Activated CD4-positive, alpha-beta T cell treated with anti-CD3 and anti-CD28 coated beads, Interleukin-10, Interleukin-2, amounts not matched to agents 100 ng/mL and 50 ng/mL, durations not matched to agents 16 hours and 8 hours (primary cell): ENCODE measurements at regions not wholly inside any gene's neighbourhood (a gene's known extent, or its start where the extent isn't known, plus 50 kb on each side); places are given as distances from the start of the nearest gene placed in this dataset.
"Not testable (repeated sequence)": the region's sequence is repeated elsewhere in the genome, so short reads cannot be mapped to it uniquely, and the experiment has no call there.

Experiments
- DNase-seq: peaks from one replicate; pipeline ENCODE4 v3.0.0-alpha.2; 2020

DNA sequence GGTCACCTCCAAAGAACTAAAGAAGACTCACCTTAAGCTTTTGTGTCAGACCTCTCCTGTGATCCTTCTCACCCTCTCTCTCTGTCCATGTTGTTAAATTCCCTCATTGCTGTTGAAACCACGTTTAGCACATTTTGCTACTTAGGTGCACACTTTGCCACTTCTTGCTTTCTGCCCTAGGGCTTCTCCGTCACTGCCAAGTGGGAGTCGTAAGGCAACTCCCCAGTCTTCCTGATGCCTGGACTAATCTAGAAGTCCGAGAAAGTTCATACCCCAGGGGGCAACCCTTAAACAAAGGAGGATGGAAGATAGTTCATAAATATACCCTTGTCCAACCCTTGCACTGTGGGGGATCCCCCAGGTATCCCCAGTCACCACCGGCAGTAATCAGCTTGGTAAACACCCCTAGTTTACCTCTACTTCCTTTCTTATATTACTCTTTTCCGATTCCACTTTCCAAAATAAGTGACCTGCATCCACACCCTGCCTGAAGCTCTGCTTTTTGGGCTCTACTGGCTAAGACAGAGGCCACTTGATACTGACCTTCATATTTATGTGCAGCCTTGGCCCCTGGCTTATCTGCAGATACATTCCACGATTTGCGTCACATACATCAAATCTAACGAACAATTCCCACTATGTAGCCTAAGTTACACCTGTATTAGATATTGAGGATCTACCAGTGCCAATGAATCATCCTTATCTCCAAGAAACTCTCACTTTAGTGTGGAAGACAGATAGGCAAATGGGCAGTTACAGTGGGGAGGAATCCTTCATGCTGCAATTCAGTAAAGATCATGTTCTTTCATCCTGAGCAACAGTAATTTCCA is 776.2 kb downstream of the RNF144A start:
- DNase-seq: peak; percentile 20

DNA sequence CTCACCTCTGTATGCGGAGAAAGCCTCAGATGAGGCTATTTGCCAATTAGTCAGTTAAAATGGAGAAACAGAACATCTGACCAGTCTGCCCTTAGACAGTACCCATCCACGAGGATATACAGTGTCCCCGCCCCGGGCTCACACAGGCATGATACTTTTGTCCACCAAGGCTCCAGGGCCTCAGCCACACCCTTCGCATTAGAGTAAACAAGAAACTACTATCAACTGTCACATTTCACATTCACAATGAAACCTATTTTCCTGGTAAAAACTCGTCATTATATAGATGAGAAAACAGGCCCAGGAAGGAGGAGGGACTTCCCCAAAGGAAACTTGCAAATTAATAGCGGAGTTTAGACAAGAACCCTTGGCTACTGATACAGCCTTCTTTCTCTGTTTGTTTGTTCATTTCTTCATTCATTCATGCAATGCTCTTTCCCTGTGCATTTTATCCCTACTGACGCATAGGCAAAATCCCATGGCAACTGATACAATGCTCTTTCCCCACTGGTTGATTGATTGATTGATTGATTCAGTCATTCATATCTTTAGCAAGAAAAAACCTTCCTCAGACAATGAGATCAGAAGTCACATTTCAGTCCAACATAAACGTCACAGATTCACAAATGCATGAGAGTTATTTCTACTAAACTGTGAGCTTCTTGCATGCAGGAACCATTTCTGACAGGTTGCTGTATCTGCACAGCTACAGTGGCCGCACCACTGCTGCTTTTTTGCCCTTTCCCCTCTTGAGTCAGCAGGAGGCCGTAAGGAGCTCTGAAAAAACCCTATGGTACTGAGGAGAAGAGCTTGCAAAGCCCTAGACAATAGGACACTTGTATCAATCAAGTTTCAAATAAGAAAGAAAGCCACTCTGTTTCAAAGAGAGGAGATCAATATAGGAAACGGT is 777.1 kb downstream of the RNF144A start:
- peak; percentile 85 for DNase-seq

- DNase-seq: not testable (repeated sequence)
Observed at GRCh38 chr2:7696556-7696955, 779.3 kb downstream of the RNF144A start.

DNA sequence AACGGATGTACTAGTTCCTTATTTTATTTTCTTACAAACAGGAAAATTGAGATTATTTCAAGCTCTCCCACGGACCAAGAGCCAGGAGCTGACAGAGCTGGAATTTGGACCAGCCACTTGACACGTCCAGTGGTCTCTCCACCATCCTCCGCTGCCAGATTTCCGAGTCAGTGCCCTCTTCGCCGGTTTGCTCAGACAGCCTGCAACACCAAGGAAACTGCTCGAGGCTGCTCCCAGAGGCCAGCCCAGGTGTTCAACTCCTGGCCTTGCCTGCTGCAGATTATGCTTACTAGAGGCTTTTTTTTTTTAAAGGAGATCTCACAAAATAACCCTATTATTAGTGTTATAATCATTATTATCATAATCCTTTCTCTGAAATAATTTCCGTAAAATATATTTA is 779.8 kb downstream of the RNF144A start:
- DNase-seq: no peak

GRCh38 chr2:7701791-7702190 is 784.6 kb downstream of the RNF144A start:
- no peak for DNase-seq

DNA sequence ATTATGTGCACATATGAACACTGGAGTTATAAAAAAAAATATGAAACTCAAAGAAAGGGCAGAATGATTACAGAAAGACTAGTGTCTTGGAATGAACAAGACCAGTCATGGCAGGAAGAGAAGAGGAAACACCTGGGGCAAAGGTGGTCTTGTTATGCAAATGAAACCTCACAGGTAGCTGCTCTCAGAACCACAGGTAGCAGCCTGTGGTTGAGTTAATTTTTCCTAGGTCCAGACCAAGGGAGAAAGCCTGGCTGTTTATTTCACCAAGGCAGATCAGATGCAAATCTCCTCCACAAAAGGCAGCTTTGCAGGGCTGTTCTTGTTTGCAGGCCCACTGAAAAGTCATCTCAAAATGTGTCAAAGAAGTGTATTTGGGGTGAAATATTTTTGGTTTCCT is 785.8 kb downstream of the RNF144A start:
- no peak for DNase-seq

DNA sequence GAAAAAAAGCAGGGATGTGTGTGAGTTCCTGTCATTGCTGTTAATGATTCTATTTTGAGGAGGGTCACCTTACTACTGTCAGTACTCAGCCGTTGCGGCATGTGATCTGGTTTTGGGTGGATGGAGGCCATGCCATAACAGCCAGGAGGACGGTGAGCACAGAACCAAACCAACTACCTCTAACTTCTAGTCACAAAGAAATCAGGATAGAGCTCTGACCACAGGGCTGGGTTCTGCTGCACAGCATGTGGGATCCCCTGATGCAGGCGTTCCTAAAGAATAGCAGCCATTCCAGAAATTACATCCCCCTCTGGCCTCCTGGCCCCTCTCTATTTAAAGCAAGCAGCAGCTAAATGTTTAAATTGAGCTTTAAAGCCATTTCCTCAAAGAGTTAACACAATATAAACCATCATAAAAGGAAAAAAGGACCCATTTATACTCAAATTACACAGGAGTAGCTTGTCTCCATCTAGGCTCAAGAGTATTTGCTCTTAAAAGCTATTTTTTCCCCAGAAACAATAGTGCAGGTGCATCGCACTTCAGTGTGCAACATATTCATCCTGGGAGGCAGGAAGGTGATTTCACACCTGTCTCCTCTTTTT is 786.4 kb downstream of the RNF144A start:
- DNase-seq: no peak

DNA sequence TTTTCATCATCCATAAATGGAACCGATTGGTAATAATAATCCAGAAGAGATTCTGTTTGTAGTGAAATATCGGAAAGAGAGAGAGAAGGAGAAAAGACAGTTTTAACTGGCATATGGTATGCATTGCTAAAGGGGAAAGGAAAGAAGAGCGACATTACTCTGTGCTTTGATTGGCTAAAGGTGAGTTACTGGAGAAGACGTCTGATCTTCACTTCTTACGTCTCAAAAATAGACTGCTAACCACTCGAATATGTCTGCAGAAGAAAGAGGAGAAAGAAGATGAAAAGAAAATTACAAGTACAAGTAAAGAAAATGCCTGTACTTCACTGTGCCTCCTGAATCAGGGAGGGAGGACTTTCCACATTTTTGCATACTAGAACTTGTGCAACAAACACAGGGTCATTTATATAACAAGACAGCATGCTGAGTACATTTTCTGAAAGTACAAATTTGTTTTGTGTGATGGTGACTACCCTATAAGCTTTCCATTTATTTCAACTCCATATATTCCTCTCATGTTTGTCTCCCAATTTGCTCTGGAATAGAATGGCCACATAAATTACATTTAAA is 787.2 kb downstream of the RNF144A start:
- DNase-seq: no peak

DNA sequence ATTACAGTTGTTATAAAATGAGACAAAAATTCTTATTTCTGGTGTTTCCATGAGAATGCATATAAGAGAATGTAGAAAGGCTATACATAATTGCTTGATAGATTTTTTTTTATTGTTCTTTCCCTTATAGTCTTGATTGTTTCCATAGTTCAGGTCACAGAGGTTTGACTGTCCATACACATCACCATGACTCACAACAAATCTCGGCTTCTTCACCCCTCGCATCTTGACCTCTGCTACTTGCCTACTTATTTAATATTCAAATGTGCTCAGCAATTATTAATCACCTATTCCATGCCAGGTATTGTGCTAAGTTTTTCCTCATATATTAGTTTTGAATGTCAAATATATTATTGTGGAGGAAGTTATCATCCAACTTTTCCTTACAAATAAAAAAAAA is 789.6 kb downstream of the RNF144A start:
- DNase-seq: no peak

- no peak for DNase-seq
Observed at GRCh38 chr2:7707723-7708122, 790.5 kb downstream of the RNF144A start.

DNA sequence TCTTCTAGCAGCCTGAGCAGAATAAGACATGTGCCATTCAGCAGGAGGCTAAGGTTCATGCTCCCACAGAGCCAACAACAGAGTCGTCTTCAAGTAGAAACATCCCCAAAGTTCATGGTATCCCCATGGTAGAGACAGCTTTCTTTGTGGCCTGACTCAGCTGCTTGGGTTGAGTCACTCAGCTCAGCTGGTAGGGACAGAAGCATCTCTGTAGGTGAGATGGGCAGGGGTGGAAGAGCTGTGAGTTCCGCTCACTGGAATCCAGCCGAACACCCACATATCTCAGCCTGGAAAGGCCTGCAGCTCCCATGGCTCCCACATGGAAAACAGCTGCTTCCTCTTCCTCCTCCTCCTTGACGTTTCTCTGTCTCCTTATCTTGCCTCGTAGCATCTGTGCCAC is 792.7 kb downstream of the RNF144A start:
- DNase-seq: no peak

- DNase-seq: no peak
Observed at GRCh38 chr2:7711167-7711566, 794.0 kb downstream of the RNF144A start.

DNA sequence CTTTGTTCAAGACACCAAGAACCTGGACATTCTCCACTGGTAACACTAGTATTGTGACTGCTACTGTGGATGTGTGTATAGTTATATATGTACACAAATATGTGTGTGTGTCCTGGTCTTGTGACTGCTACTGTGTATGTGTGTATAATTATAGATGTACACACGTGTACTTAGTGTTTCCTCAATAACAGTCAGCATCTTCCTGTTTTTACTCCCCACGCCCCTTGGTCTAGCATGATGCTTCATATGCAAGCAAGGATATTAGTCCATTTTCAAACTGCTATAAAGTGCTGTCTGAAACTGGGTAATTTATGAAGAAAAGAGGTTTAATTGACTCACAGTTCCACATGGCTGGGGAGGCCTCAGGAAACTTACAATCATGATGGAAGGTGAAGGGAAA is 802.7 kb downstream of the RNF144A start:
- no peak for DNase-seq

DNA sequence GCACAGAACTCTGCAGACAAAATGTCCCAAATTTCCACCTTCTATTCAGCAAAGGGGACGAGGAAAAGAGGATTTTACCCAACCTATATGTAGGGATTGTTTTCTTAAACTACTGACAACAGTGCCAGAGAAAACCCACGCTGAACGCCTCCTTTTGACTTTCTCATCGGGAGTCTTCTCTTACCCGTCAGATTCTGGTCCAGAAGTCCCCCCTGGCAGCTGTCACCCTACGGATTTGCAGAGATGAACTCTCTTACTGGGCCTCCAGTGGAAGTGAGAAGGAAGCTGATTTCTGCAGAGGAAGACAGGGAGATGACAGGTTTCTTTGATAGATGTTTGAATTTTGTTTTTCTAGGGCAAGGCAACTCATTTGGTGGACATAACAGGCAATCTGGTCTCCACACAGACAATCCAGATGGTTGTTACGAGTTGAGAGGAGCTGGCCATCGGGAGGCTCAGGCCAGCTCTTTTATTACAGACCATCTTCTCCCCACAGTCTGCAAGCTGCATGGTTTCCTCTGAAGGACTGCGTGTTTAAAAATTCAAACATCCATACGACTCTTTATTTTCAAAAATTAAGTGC is 804.3 kb downstream of the RNF144A start:
- no peak for DNase-seq

- peak; percentile 39 for DNase-seq
Observed at GRCh38 chr2:7722212-7722910, 805.1 kb downstream of the RNF144A start.

- no peak for DNase-seq
Observed at GRCh38 chr2:7724336-7724735, 807.1 kb downstream of the RNF144A start.

DNA sequence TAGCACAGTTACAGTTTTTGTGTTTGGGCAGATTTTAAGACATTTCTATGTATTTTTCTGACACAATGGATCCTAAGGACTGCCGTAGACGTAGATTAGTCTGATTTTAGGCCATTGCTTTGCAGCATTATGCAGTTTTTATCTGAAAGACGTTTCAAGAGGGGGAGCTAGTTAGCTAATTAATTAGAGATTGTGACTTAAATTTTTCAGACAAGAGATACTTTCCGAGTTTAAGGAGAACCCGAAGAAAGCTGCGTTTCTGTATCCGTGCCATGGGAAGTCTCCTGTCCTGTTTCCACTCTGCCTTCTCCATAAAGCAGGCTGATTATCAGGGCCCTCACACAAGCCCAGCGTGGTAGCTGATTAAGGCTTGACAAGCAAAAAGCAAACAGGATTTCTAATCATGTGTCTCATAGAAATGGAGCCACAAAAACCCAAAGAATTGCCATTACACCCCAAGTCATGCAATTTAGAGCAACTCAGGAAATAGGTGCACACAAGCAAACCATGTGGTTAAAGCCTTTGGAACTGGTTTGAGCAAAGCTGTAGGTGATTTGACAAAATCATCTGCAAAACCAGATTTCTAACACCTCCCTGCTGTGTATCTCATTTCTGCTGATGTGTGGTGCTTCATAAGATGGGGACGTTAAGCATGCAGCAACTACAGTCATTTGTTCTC is 808.1 kb downstream of the RNF144A start:
- peak; percentile 90 for DNase-seq

- peak; percentile 39 for DNase-seq
Observed at GRCh38 chr2:7725850-7726242, 808.6 kb downstream of the RNF144A start.

GRCh38 chr2:7726989-7727388 is 809.8 kb downstream of the RNF144A start:
- peak; percentile 43 for DNase-seq

DNA sequence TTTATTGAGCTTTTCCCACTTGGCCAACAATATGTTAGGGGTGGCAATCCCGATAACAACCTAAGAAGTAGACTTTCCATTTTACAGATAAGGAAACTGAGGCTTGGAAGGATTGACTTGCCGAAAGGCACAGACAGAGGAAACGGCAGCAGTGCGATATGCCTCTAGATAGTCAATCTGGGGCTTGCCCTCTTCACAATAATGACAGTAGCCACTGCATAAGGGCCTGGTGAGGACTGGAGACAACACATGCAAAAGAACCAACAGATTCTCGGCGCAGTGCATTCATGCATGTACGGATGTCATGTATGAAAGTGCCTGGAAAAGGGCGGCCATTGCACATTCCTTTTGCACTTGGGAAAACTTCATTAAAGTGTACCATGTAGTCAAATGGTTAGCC is 811.2 kb downstream of the RNF144A start:
- no peak for DNase-seq

DNA sequence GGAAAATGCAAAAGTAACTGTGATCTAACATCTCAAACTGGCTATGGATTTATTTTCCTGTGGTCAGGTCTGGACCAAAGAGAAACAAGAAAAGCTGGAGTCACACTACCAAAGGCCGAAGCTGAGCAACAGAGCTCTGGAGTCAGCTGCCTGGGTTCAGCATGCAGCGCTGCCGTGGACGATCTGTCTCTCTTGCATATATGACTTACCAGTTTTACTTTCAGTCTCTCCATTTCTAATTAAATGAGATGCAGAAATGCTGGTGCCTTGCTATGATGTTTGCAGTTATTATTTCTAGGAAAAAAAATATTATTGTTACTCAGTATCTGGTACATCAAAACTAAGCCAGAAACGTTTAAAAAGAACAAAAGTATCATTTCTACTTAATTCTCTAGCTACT is 813.2 kb downstream of the RNF144A start:
- DNase-seq: peak; percentile 50

DNA sequence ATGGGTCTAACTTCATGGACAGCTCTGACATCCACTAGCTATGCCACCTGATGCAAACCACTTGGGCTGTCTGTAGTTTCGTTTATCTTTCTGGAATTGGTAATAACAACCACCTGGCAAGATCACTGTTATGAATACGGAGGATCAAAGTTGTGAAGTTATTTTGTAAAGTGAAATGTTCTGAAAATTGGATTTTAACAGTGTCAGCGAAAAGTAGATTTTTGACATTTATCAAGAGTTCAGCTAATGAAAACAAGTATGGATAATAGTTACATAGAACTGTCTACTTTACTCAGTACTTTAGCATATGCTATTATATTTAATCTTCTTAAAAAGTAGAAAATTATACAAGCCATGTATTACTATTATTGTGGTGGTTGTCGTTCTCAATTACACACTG is 813.8 kb downstream of the RNF144A start:
- DNase-seq: no peak
